Vagina (tissue), 2 donors: ENCODE measurements at regions not wholly inside any gene's neighbourhood (a gene's known extent, or its start where the extent isn't known, plus 50 kb on each side); places are given as distances from the start of the nearest gene placed in this dataset.

Experiments used
- DNase-seq, 2 donors: peaks; one replicate each; pipeline ENCODE4 v3.0.0-alpha.2; 2017; ENCODE audit errors: extremely low spot score in 2 of 2
- H3K27ac ChIP-seq: fragments of 200-600 bp; sonication (generic); one replicate; pipeline ENCODE4 v1.5.1; 2019
- H3K27me3 ChIP-seq: fragments of 200-600 bp; sonication (generic); one replicate; pipeline ENCODE4 v1.5.1; 2019
- H3K36me3 ChIP-seq, 2 donors: fragments of 200-600 bp; sonication (generic); one replicate each; pipeline ENCODE4 v1.5.1; 2017 to 2019
- H3K4me1 ChIP-seq: fragments of 200-600 bp; sonication (generic); one replicate; pipeline ENCODE4 v1.5.1; 2019
- H3K4me3 ChIP-seq, 2 donors: fragments of 200-600 bp; sonication (generic); 1 replicate in 1 of 2; 2 replicates in 1 of 2; pipeline ENCODE4 v1.5.1; 2016 to 2019
- H3K9me3 ChIP-seq: fragments of 200-600 bp; sonication (generic); one replicate; pipeline ENCODE4 v1.5.1; 2019
- POLR2A ChIP-seq, 2 donors: fragments of 450-650 bp; IDR thresholded peaks; one replicate each; pipeline ENCODE4 v1.6.1; 2017; ENCODE audit warnings: antibody characterized with exemption in 2 of 2, mild to moderate bottlenecking in 2 of 2, moderate library complexity in 2 of 2
- POLR2AphosphoS5 ChIP-seq, 2 donors: sonication (generic); formaldehyde crosslinking; IDR thresholded peaks; one replicate each; pipeline ENCODE4 v1.9.0; 2017; ENCODE audit warnings: antibody characterized with exemption in 2 of 2, mild to moderate bottlenecking in 2 of 2, low read depth in 1 of 2; ENCODE audit not compliant: insufficient read depth in 1 of 2
- intact Hi-C: fragments of 100-400 bp; cut with DNase I; formaldehyde crosslinking; loops from one replicate; pipeline ENCODE4 v1.15.1; 2023
- TF ChIP-seq, protein P1 (sequence below), 3 experiments: fragments of 450-650 bp in 2 of 3; fragments of 200-600 bp in 1 of 3; sonication (generic) in 1 of 3; IDR thresholded peaks; one replicate each; pipeline ENCODE4 v1.5.1; 2017 to 2019; ENCODE audit warnings: antibody characterized with exemption in 3 of 3, mild to moderate bottlenecking in 2 of 3, moderate library complexity in 2 of 3

DNA sequence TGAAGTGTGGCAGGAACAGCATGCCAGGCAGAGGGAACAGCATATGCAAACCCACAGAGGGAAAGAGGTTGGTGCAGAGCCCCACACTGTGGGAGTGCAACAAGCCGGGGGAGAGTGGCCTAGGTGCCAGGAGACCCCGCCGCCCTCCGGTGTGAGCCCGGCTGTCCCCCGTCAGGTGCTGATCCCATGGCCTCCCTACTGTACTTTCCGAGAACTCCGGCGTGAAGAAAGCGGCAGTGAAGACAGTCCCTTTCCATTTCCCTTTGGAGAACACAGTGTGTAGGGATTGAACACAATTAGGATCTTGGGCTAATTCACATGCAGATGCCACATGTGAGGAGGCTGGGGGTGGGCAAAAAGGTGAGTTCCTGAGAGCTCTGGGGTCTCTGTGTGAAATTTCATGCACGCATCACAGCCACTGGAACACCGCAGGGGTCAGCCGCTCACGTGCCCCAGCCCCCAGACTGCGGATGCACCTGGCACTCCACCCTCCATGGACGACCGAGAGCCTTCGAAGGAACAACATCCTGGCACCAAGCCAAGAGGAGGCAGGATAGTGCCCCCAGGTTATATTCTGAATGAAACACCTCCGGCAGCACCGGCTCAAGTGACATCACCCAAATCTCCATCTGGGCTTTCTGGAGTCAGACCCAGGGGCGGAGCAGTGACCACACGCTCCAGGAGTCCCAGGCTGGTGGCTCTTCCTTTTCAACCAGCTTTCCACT lies 82.1 kb upstream of the PPP2R2D start:
- no peaks in the 10 kb centered on the region for H3K36me3 ChIP-seq
- no peaks in the 10 kb centered on the region for H3K9me3 ChIP-seq
- no peaks in the 10 kb centered on the region for H3K27me3 ChIP-seq
- H3K4me1 ChIP-seq = no peaks in the 10 kb centered on the region
- H3K4me3 ChIP-seq = no peak overlapping the region
- TF ChIP-seq POLR2AphosphoS5 (IDR thresholded peaks at IDR 0.05; ENCODE audit: insufficient read depth in 1 of 2, low read depth in 1 of 2) (no peak), POLR2A (IDR thresholded peaks at IDR 0.05) (no peak)
- TF ChIP-seq, protein P1, sequence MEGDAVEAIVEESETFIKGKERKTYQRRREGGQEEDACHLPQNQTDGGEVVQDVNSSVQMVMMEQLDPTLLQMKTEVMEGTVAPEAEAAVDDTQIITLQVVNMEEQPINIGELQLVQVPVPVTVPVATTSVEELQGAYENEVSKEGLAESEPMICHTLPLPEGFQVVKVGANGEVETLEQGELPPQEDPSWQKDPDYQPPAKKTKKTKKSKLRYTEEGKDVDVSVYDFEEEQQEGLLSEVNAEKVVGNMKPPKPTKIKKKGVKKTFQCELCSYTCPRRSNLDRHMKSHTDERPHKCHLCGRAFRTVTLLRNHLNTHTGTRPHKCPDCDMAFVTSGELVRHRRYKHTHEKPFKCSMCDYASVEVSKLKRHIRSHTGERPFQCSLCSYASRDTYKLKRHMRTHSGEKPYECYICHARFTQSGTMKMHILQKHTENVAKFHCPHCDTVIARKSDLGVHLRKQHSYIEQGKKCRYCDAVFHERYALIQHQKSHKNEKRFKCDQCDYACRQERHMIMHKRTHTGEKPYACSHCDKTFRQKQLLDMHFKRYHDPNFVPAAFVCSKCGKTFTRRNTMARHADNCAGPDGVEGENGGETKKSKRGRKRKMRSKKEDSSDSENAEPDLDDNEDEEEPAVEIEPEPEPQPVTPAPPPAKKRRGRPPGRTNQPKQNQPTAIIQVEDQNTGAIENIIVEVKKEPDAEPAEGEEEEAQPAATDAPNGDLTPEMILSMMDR (IDR thresholded peaks at IDR 0.05) = no peak
- DNase-seq = peak in 1 of 2 donors; percentile 94
- no peak overlapping the region for H3K27ac ChIP-seq
- intact Hi-C loops = no loop called here

DNA sequence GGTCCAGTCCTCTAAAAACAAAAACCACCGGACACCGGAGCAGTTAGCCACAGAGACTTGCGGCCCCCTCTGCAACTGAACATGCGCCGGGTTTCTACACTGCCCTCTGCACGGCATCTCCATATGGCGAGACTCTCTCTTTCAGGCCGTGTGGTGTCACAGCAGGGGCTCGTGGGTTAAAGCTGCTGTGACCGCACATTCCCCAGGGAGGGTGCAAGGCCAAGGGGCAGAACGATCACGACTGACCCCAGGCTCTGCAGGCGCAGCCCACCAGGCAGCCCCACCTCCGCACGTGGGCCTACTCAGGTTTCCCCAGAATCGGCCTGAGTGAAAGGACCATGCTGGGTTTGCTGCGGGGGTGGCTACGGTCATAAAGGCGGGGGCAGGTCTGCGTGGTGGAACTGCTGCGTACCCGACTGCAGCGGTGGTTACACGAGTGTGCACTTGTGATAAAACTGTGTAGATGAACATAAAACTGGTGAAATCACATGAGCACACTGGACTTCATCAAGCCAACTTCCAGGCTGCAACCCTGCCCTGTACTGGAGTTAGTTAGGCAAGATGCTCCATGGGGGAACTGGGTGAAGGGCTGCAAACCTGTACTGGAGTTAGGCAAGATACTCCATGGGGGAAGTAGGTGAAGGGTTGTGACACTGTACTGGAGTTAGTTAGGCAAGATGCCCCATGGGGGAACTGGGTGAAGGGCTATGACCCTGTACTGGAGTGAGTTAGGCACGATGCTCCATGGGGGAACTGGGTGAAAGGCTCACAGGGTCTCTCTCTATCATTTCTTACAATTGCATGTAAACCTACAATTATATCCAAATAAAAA lies 81.4 kb upstream of the PPP2R2D start:
- TF ChIP-seq, protein P1 (IDR thresholded peaks at IDR 0.05) = no peak
- TF ChIP-seq POLR2A (IDR thresholded peaks at IDR 0.05) (no peak), POLR2AphosphoS5 (IDR thresholded peaks at IDR 0.05; ENCODE audit: insufficient read depth in 1 of 2, low read depth in 1 of 2) (no peak)
- Histone ChIP-seq H3K27ac (no peak overlapping the region), H3K4me3 (no peak overlapping the region), H3K36me3 (no peaks in the 10 kb centered on the region), H3K27me3 (no peaks in the 10 kb centered on the region), H3K9me3 (no peaks in the 10 kb centered on the region), H3K4me1 (no peaks in the 10 kb centered on the region)
- peak; percentile 72 to 83 for DNase-seq
- intact Hi-C loops = no loop called here

DNA sequence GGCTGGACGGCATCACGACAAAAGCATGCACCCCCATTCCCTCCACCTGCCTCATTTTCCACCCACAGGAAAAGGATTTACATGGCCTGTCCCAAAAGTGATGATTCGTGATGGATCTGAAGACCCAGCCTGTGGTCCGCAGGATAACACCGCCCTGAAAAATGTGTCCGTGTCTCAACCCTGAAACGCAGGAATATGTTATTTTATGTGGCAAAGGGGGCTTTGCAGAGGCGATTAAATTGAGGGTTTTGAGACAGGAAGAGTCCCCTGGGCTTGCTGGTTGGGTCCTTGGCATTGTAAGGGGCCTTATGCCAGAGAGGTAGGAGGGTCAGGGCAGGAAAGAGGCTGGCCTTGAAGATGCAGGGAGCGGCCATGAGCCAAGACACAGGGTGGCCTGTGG lies 80.2 kb upstream of the PPP2R2D start:
- Histone ChIP-seq H3K36me3 (no peaks in the 10 kb centered on the region), H3K27ac (no peak overlapping the region), H3K4me3 (no peak overlapping the region), H3K9me3 (no peaks in the 10 kb centered on the region), H3K27me3 (no peaks in the 10 kb centered on the region), H3K4me1 (no peaks in the 10 kb centered on the region)
- TF ChIP-seq, protein P1 (IDR thresholded peaks at IDR 0.05) = no peak
- TF ChIP-seq POLR2A (IDR thresholded peaks at IDR 0.05) (no peak), POLR2AphosphoS5 (IDR thresholded peaks at IDR 0.05; ENCODE audit: insufficient read depth in 1 of 2, low read depth in 1 of 2) (no peak)
- intact Hi-C loops = no loop called here
- peak in 1 of 2 donors; percentile 46 for DNase-seq

DNA sequence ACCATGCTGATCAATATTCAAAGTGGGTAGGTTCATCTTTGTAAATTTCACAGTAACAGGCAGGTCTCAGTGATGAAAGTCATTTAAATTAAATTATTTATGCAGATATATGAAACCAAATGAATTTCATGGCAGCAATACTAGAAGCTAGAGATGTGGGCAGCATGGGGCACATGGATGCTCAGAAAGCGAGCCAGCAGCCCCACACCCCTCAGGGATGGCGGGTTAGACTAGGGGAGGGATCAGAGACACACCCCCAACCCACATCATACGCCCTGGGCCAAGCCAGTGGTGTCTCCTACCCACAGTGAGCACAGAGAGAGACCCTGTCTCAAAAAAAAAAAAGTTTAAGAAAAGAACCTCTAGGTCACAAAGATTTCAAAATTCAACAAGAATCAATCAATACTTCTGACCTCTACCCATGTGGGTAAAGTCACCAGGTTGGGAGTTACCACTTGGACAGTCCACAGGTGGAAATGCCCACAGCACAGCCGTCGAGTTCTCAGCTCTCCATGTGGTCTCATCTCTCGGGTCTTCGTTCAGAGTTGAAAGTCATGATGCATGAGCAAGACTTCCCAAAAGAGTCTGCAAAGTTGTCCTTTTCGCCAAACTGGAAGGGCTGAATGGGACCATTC lies 79.3 kb upstream of the PPP2R2D start:
- intact Hi-C loops = no loop called here
- peak in 1 of 2 donors; percentile 79 for DNase-seq
- H3K27ac ChIP-seq = no peak overlapping the region
- no peaks in the 10 kb centered on the region for H3K4me1 ChIP-seq
- TF ChIP-seq, protein P1 (IDR thresholded peaks at IDR 0.05) = no peak
- TF ChIP-seq POLR2AphosphoS5 (IDR thresholded peaks at IDR 0.05; ENCODE audit: insufficient read depth in 1 of 2, low read depth in 1 of 2) = no peak
- TF ChIP-seq POLR2A (IDR thresholded peaks at IDR 0.05) = no peak
- no peak overlapping the region for H3K4me3 ChIP-seq
- no peaks in the 10 kb centered on the region for H3K36me3 ChIP-seq
- H3K27me3 ChIP-seq = no peaks in the 10 kb centered on the region
- H3K9me3 ChIP-seq = no peaks in the 10 kb centered on the region
